ENCODE measurements at regions not wholly inside any gene's neighbourhood (a gene's known extent, or its start where the extent isn't known, plus 50 kb on each side); places are given as distances from the start of the nearest gene placed in this dataset.

DNA sequence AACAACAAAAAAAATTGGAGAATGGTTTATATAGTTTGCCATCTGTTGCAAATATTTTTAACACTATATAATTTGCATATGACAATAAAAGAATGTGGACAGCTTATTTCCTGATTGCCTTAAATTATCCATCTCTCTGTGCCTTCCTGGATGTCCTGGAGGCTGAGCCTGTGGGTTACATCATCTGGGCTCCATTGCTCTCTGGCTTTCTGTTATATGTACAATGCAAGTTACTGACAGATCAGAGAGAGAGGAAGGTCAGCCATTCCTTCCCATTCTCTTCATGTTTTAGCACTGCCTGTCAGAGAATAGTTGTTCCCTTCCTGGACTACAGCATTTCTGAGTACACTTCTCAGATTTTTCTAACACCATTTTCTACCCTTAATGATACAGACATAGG lies 758.3 kb upstream of the PCDH20 start:
- no peak overlapping the region for H3K4me3 Mint-ChIP-seq (ENCODE audit: low read depth)
- TF ChIP-seq, protein P1, sequence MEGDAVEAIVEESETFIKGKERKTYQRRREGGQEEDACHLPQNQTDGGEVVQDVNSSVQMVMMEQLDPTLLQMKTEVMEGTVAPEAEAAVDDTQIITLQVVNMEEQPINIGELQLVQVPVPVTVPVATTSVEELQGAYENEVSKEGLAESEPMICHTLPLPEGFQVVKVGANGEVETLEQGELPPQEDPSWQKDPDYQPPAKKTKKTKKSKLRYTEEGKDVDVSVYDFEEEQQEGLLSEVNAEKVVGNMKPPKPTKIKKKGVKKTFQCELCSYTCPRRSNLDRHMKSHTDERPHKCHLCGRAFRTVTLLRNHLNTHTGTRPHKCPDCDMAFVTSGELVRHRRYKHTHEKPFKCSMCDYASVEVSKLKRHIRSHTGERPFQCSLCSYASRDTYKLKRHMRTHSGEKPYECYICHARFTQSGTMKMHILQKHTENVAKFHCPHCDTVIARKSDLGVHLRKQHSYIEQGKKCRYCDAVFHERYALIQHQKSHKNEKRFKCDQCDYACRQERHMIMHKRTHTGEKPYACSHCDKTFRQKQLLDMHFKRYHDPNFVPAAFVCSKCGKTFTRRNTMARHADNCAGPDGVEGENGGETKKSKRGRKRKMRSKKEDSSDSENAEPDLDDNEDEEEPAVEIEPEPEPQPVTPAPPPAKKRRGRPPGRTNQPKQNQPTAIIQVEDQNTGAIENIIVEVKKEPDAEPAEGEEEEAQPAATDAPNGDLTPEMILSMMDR (IDR thresholded peaks at IDR 0.05; ENCODE audit: unreplicated experiment): no peak
- no peaks in the 10 kb centered on the region for H3K27me3 Mint-ChIP-seq
- peaks cover 12% of the 10 kb centered on the region for H3K9me3 Mint-ChIP-seq (ENCODE audit: low read depth)
- H3K36me3 Mint-ChIP-seq (ENCODE audit: insufficient read depth): no peaks in the 10 kb centered on the region
- no peaks in the 10 kb centered on the region for H3K4me1 Mint-ChIP-seq (ENCODE audit: low read depth)
- no peak overlapping the region for H3K27ac Mint-ChIP-seq
- no peak for DNase-seq (ENCODE audit: low spot score, unreplicated experiment)

DNA sequence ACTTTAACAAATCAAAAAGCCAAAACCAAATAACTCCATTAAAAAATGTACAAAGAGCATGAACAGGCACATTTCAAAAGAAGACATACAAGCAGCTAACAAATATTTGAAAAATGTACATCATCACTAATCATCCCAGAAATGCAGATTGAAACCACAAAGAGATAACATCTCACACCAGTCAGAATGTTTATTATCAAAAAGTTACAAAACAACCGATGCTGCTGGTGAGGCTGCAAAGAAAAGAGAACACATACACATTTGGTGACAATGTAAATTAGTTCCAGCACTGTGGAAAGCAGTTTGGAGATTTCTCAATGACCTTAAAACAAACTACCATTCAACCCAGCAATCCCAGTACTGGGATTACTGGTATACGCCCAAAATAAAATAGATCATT lies 756.0 kb upstream of the PCDH20 start:
- H3K36me3 Mint-ChIP-seq (ENCODE audit: insufficient read depth): no peaks in the 10 kb centered on the region
- no peak for DNase-seq (ENCODE audit: low spot score, unreplicated experiment)
- H3K27me3 Mint-ChIP-seq: no peaks in the 10 kb centered on the region
- H3K9me3 Mint-ChIP-seq (ENCODE audit: low read depth): no peaks in the 10 kb centered on the region
- TF ChIP-seq, protein P1 (IDR thresholded peaks at IDR 0.05; ENCODE audit: unreplicated experiment): no peak
- H3K4me1 Mint-ChIP-seq (ENCODE audit: low read depth): no peaks in the 10 kb centered on the region
- H3K27ac Mint-ChIP-seq: no peak overlapping the region
- H3K4me3 Mint-ChIP-seq (ENCODE audit: low read depth): no peak overlapping the region

DNA sequence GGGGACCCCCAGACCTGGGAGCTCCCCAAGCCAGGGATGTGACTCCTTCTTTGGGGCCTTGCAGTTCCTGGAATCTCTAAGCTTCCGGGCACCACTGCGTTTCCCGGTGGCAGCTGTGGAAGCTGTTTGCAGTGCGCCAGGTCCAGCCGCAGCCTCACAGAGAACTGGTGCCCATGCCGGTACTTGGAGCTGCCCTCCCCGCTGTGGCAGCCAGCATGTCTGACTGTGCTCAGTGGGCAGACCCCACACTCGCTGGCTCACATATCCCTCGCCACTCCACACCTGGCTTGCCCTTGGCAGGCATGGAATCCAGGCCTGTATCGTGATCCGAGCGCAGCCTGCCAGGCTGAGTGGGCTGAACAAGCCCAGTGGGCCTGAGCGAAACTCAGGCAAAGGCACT lies 753.2 kb upstream of the PCDH20 start:
- H3K27ac Mint-ChIP-seq: no peak overlapping the region
- no peaks in the 10 kb centered on the region for H3K27me3 Mint-ChIP-seq
- no peak overlapping the region for H3K4me3 Mint-ChIP-seq (ENCODE audit: low read depth)
- TF ChIP-seq, protein P1 (IDR thresholded peaks at IDR 0.05; ENCODE audit: unreplicated experiment): no peak
- H3K36me3 Mint-ChIP-seq (ENCODE audit: insufficient read depth): no peaks in the 10 kb centered on the region
- DNase-seq (ENCODE audit: low spot score, unreplicated experiment): no peak
- no peaks in the 10 kb centered on the region for H3K4me1 Mint-ChIP-seq (ENCODE audit: low read depth)
- H3K9me3 Mint-ChIP-seq (ENCODE audit: low read depth): no peaks in the 10 kb centered on the region

DNA sequence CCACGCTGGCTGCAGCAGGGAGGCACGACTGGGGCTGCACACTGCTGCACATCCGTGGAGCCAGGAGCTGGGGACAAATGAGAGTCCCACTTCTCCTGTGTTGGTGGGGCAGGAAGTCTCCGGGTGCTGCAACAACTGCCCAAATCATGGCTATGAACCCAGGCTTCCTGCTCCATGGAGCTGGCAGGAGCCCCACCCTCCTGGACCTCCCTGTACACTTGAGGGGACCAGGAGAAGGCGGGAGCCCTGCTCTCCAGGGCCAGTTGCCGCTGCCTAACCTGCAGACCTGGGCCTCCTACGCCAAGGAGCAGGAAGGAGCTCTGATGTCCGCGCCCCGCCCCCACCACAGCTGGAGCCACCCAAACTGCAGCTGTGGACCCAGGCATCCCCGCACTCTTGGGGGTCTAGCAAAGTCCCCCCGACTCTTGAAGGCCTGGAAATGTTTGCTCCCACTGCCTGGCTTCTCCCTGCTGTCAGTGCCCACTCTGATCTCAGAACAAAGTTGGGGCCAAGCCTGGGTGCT lies 752.1 kb upstream of the PCDH20 start:
- TF ChIP-seq, protein P1 (IDR thresholded peaks at IDR 0.05; ENCODE audit: unreplicated experiment): no peak
- no peak for DNase-seq (ENCODE audit: low spot score, unreplicated experiment)
- H3K4me1 Mint-ChIP-seq (ENCODE audit: low read depth): no peaks in the 10 kb centered on the region
- H3K27ac Mint-ChIP-seq: no peak overlapping the region
- no peak overlapping the region for H3K4me3 Mint-ChIP-seq (ENCODE audit: low read depth)
- no peaks in the 10 kb centered on the region for H3K9me3 Mint-ChIP-seq (ENCODE audit: low read depth)
- no peaks in the 10 kb centered on the region for H3K27me3 Mint-ChIP-seq
- no peaks in the 10 kb centered on the region for H3K36me3 Mint-ChIP-seq (ENCODE audit: insufficient read depth)

DNA sequence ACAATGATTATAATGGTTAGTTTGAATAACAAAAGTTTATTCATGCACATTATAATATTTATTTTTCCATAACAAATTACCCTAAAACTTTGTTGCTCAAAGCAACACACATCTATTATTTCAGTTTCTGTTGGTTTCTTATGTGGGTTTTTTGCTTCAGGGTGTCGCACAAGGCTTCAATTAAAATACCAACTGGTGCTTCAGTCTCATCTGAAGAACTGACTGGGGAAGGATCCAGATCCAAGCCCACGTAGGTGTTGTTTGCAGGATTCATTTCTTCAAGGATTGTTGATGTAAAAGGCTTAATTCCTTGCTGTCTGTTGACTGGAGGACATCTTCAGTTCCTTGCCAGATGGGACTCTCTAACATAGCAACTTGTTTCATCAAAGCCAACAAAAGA lies 747.2 kb upstream of the PCDH20 start:
- TF ChIP-seq, protein P1 (IDR thresholded peaks at IDR 0.05; ENCODE audit: unreplicated experiment): no peak
- no peak for DNase-seq (ENCODE audit: low spot score, unreplicated experiment)
- Mint-ChIP-seq H3K4me3 (ENCODE audit: low read depth) (no peak overlapping the region), H3K36me3 (ENCODE audit: insufficient read depth) (no peaks in the 10 kb centered on the region), H3K9me3 (ENCODE audit: low read depth) (no peaks in the 10 kb centered on the region), H3K27ac (no peak overlapping the region), H3K4me1 (ENCODE audit: low read depth) (no peaks in the 10 kb centered on the region), H3K27me3 (no peaks in the 10 kb centered on the region)
